ENCODE measurements at regions not wholly inside any gene's neighbourhood (a gene's known extent, or its start where the extent isn't known, plus 50 kb on each side); places are given as distances from the start of the nearest gene placed in this dataset.

DNA sequence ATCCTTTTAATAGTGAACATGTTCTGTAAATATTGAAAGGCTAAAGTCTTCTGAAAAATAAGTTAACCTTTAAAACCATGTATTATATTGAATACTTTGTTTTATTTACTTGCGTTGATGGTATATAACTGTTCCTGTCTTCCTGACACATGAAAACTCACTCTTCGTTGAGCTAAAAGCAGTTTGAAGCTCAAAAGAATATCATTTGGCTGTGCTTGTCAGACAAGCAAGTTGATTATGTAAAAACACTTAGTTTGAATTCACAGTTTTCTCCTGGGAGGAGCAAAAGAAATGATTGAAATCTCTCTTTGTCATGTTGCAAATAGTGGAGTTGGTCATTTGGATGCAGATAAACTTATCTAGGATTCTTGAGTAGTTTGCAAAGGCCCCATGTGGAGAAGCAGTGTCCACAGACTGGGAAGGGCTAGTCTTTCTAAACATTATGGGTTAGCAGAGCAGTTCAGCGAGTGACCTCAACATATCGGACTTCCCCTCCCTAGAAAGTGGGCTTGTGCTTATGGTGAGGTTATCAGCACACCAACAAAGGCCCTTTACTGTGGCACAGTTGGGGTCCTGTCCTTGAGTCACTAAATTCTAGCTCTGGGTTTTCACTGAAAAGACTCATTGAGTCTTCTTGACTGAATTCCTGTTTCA is 290.4 kb downstream of the CSNK1G3 start:
- DNase-seq (ENCODE audit: low read depth), result no peak
- TF ChIP-seq, protein P1, sequence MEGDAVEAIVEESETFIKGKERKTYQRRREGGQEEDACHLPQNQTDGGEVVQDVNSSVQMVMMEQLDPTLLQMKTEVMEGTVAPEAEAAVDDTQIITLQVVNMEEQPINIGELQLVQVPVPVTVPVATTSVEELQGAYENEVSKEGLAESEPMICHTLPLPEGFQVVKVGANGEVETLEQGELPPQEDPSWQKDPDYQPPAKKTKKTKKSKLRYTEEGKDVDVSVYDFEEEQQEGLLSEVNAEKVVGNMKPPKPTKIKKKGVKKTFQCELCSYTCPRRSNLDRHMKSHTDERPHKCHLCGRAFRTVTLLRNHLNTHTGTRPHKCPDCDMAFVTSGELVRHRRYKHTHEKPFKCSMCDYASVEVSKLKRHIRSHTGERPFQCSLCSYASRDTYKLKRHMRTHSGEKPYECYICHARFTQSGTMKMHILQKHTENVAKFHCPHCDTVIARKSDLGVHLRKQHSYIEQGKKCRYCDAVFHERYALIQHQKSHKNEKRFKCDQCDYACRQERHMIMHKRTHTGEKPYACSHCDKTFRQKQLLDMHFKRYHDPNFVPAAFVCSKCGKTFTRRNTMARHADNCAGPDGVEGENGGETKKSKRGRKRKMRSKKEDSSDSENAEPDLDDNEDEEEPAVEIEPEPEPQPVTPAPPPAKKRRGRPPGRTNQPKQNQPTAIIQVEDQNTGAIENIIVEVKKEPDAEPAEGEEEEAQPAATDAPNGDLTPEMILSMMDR (IDR thresholded peaks at IDR 0.05; ENCODE audit: low read depth, low read length, missing control alignments), result no peak

DNA sequence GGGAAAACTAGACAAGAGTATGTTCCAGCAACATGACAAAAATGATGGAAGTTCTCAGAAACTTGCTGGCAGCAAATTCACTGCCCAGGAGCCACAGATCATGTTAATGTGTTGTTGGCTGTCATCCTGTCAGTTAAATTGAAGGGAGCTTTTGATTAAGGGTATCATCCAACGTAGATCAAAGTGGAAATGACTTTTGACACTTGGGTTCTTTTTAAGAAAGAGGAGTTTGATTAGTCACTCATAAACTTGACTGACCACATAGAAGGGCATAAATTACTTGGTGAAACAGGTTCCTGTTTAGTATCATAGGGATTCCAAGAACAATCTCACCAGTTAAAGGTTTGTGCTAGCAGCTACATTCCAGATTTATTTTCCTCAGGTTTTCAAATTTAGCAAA is 288.7 kb downstream of the CSNK1G3 start:
- in situ Hi-C loops (cut with HindIII; ENCODE audit: low sequenced_read_pairs), result no loop called here
- TF ChIP-seq, protein P1 (IDR thresholded peaks at IDR 0.05; ENCODE audit: low read depth, low read length, missing control alignments), result no peak

More for the DNA sequence above, 290.4 kb downstream of the CSNK1G3 start:
- in situ Hi-C loops (cut with HindIII; ENCODE audit: low sequenced_read_pairs), result no loop called here
- no peak overlapping the region for H3K4me3 ChIP-seq (ENCODE audit: low read depth, low read length)

GRCh38 chr5:123795688-123796087 is 283.7 kb downstream of the CSNK1G3 start:
- in situ Hi-C loops (cut with HindIII; ENCODE audit: low sequenced_read_pairs), result no loop called here
- DNase-seq (ENCODE audit: low read depth), result no peak
- no peak overlapping the region for H3K4me3 ChIP-seq (ENCODE audit: low read depth, low read length)

More for the DNA sequence above, 288.7 kb downstream of the CSNK1G3 start:
- no peak overlapping the region for H3K4me3 ChIP-seq (ENCODE audit: low read depth, low read length)
- DNase-seq (ENCODE audit: low read depth), result no peak

DNA sequence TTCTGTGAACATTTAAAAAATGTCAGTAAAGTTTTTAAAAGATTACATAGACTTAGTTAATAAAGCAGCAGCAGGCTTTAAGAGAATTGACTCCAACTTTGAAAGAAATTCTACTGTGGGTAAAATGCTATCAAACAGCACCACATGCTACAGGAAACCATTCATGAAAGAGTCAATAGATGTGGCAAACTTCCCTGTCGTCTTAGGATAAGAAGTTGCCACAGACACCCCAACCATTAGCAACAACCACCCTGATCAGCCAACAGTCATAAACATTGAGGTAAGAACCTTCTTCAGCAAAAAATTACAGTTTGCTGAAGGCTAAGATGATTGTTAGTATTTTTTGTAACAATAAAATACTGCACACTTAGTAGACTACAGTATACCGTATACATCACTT is 278.2 kb downstream of the CSNK1G3 start:
- no peak for DNase-seq (ENCODE audit: low read depth)
- TF ChIP-seq, protein P1 (IDR thresholded peaks at IDR 0.05; ENCODE audit: low read depth, low read length, missing control alignments), result no peak
- in situ Hi-C loops (cut with HindIII; ENCODE audit: low sequenced_read_pairs), result no loop called here

More at GRCh38 chr5:123795688-123796087, 283.7 kb downstream of the CSNK1G3 start:
- TF ChIP-seq, protein P1 (IDR thresholded peaks at IDR 0.05; ENCODE audit: low read depth, low read length, missing control alignments), result no peak

GRCh38 chr5:123787635-123788034 is 275.7 kb downstream of the CSNK1G3 start:
- DNase-seq (ENCODE audit: low read depth), result no peak
- in situ Hi-C loops (cut with HindIII; ENCODE audit: low sequenced_read_pairs), result no loop called here
- TF ChIP-seq, protein P1 (IDR thresholded peaks at IDR 0.05; ENCODE audit: low read depth, low read length, missing control alignments), result no peak
- no peak overlapping the region for H3K4me3 ChIP-seq (ENCODE audit: low read depth, low read length)

More for the DNA sequence above, 278.2 kb downstream of the CSNK1G3 start:
- no peak overlapping the region for H3K4me3 ChIP-seq (ENCODE audit: low read depth, low read length)

GRCh38 chr5:123787136-123787535 is 275.2 kb downstream of the CSNK1G3 start:
- H3K4me3 ChIP-seq (ENCODE audit: low read depth, low read length), result no peak overlapping the region
- TF ChIP-seq, protein P1 (IDR thresholded peaks at IDR 0.05; ENCODE audit: low read depth, low read length, missing control alignments), result no peak
- in situ Hi-C loops (cut with HindIII; ENCODE audit: low sequenced_read_pairs), result no loop called here
- no peak for DNase-seq (ENCODE audit: low read depth)
